ENCODE measurements at regions not wholly inside any gene's neighbourhood (a gene's known extent, or its start where the extent isn't known, plus 50 kb on each side); places are given as distances from the start of the nearest gene placed in this dataset.

- DNase-seq (ENCODE audit: low spot score): no peak
Observed at GRCh38 chr10:60467202-60467546, 77.5 kb upstream of the ANK3 start.

GRCh38 chr10:60466267-60467201 is 76.9 kb upstream of the ANK3 start:
- DNase-seq (ENCODE audit: low spot score): no peak

- no peak for DNase-seq (ENCODE audit: low spot score)
Observed at GRCh38 chr10:60465801-60466200, 76.1 kb upstream of the ANK3 start.

GRCh38 chr10:60464659-60465058 is 75.0 kb upstream of the ANK3 start:
- DNase-seq (ENCODE audit: low spot score): no peak

GRCh38 chr10:60463746-60464145 is 74.1 kb upstream of the ANK3 start:
- no peak for DNase-seq (ENCODE audit: low spot score)

GRCh38 chr10:60461688-60462087 is 72.0 kb upstream of the ANK3 start:
- DNase-seq (ENCODE audit: low spot score): no peak

- DNase-seq (ENCODE audit: low spot score): no peak
Observed at GRCh38 chr10:60459701-60460457, 70.2 kb upstream of the ANK3 start.

- DNase-seq (ENCODE audit: low spot score): peak; percentile 57
Observed at GRCh38 chr10:60456053-60456452, 66.4 kb upstream of the ANK3 start.

GRCh38 chr10:60454336-60454735 is 64.7 kb upstream of the ANK3 start:
- peak; percentile 18 for DNase-seq (ENCODE audit: low spot score)

GRCh38 chr10:60453036-60453435 is 63.4 kb upstream of the ANK3 start:
- no peak for DNase-seq (ENCODE audit: low spot score)

- DNase-seq (ENCODE audit: low spot score): no peak
Observed at GRCh38 chr10:60450291-60450690, 60.6 kb upstream of the ANK3 start.

GRCh38 chr10:60448246-60448645 is 58.6 kb upstream of the ANK3 start:
- no peak for DNase-seq (ENCODE audit: low spot score)

- DNase-seq (ENCODE audit: low spot score): peak; percentile 41
Observed at GRCh38 chr10:60446851-60447250, 57.2 kb upstream of the ANK3 start.

- no peak for DNase-seq (ENCODE audit: low spot score)
Observed at GRCh38 chr10:60446070-60446833, 56.6 kb upstream of the ANK3 start.

- no peak for DNase-seq (ENCODE audit: low spot score)
Observed at GRCh38 chr10:60444494-60445064, 54.9 kb upstream of the ANK3 start.

GRCh38 chr10:60443346-60443745 is 53.7 kb upstream of the ANK3 start:
- DNase-seq (ENCODE audit: low spot score): no peak

- DNase-seq (ENCODE audit: low spot score): no peak
Observed at GRCh38 chr10:60441515-60441914, 51.8 kb upstream of the ANK3 start.

GRCh38 chr10:60439641-60440040 is 50.0 kb upstream of the ANK3 start:
- DNase-seq (ENCODE audit: low spot score): no peak
